GM12875 (cell line): ENCODE measurements at regions not wholly inside any gene's neighbourhood (a gene's known extent, or its start where the extent isn't known, plus 50 kb on each side); places are given as distances from the start of the nearest gene placed in this dataset.
"Not testable (repeated sequence)": the region's sequence is repeated elsewhere in the genome, so short reads cannot be mapped to it uniquely, and the experiment has no call there.

Experiments
- H3K4me3 ChIP-seq: one replicate; pipeline ENCODE4 v1.5.1; 2011; ENCODE audit warnings: low read depth, low read length, control low read depth
- TF ChIP-seq, protein P1 (sequence below): IDR thresholded peaks from 2 replicates; pipeline ENCODE4 v1.5.1; 2011; ENCODE audit warnings: low read depth, mild to moderate bottlenecking, control low read depth, inconsistent platforms, low read length, moderate library complexity, borderline replicate concordance; ENCODE audit not compliant: insufficient read depth

DNA sequence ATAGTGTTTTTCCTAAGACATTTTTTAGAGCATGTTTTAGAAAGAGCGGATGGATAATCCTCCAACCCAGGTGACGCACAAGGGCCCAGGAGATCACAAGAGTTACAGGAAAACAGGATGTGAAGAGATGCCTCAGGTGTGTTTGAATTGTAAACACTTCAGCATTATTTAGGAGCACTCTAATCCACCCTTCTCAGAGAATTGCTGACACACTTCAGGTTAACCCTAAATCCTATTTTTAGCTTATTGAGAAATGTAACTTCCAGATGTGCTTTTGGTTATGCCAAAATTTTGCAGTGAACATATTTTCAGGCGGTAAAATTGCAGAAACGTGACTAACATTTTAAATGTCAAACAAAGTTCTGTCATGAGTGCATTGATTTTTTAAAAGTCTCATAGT lies 755.4 kb upstream of the CTNND2 start:
- no peak overlapping the region for H3K4me3 ChIP-seq
- TF ChIP-seq, protein P1, sequence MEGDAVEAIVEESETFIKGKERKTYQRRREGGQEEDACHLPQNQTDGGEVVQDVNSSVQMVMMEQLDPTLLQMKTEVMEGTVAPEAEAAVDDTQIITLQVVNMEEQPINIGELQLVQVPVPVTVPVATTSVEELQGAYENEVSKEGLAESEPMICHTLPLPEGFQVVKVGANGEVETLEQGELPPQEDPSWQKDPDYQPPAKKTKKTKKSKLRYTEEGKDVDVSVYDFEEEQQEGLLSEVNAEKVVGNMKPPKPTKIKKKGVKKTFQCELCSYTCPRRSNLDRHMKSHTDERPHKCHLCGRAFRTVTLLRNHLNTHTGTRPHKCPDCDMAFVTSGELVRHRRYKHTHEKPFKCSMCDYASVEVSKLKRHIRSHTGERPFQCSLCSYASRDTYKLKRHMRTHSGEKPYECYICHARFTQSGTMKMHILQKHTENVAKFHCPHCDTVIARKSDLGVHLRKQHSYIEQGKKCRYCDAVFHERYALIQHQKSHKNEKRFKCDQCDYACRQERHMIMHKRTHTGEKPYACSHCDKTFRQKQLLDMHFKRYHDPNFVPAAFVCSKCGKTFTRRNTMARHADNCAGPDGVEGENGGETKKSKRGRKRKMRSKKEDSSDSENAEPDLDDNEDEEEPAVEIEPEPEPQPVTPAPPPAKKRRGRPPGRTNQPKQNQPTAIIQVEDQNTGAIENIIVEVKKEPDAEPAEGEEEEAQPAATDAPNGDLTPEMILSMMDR = no peak

DNA sequence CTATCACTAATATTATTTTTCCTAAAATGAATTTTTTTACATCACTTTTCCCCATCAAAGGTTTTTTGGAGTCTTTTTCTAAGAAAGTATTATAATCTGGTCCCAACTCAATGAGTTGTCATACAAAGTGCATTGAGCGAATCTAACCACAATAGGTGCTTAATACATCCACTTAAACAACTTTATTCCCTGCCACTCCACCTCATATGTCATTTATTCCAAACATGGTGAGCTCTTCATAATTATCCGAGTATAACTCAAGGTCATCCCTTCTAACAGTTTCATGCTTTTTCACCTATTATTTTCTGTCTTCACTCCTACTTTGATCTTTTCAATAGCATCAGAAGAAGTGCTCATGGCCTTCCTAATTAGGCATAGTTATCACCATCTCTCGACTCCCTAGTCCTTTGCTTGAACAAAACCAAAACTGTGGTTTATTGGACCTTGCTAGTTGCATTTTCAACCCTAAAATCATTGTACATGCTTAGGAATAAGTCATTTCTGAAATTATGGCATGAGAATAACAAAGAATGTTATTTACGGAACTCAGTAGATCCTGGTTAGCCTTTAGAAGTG lies 754.7 kb upstream of the CTNND2 start:
- TF ChIP-seq, protein P1 = no peak
- no peak overlapping the region for H3K4me3 ChIP-seq

DNA sequence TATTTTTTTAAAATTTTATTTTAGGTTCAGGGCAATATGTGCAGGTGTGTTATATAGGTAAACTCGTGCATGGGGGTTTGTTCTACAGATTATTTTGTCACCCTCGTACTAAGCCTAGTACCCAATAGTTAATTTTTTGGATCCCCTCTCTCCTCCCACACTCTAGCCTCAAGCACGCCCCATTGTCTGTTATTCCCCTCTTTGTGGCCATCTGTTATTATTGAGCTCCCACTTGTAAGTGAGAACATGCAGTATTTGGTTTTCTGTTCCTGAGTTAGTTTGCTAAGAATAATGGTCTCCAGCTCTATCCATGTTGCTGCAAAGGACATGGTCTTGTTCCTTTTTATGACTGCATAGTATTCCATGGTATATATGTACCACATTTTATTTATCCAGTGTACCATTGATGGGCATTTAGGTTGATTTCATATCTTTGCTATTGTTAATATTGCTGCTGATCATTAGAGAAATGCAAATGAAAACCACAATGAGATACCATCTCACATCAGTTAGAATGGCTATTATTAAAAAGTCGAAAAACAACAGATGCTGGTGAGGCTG lies 753.7 kb upstream of the CTNND2 start:
- not testable (repeated sequence) for H3K4me3 ChIP-seq

DNA sequence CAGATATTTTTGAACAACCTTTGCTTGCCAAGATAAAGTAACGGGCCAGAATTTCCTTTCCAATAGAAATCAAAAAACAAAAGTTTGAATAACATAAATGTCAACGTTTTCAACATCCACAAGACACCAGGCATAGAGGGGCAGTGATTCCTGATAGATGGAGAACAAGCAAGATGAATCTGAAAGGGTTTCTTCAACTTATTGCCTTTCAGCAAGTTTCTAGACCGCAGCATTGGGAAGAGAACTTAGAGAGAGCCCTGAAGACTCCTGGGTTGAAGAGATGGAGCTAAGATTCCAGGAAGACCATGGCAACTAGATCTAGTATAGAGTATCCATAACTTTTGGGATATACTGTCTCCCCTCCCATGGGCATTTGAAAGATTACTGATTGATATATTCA lies 751.4 kb upstream of the CTNND2 start:
- H3K4me3 ChIP-seq = no peak overlapping the region
- TF ChIP-seq, protein P1 = no peak

DNA sequence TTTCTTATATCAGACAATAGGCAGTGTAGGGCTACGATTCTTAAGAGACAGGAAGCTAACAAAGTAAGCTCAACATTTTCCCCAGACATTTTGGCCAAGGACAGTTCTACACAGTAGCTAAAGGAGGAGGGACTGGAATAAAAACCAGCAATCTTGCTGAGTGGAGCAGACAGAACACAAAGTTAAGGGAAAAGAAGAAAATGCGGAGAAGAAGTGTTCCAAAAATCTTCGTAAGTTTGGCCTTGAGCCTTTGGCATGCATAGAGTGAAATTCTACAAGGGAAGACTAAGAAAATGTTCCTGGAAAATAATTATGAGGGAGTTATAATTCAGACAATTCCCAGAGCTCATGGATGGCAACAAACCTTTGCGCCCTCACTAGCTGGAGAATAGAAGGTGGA lies 748.0 kb upstream of the CTNND2 start:
- no peak overlapping the region for H3K4me3 ChIP-seq
- TF ChIP-seq, protein P1 = no peak

DNA sequence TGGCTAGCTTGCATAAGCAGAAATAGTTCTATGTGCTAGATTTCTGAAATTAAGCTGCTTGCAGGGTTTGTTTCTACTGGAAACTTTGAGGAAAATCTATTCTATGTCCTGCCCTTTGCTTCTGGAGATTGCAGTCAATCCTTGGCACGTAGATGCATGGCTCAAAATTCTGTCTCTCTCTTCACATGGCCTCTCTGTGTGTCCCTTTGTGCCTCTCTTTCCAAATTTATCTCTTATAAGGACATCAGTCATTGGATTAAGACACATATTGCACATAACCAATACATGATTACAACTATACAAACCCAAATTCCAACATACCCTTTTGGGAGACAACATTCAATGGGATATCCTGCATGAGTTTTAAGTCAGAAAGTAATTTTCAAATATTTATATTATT lies 744.3 kb upstream of the CTNND2 start:
- TF ChIP-seq, protein P1 = no peak
- no peak overlapping the region for H3K4me3 ChIP-seq

DNA sequence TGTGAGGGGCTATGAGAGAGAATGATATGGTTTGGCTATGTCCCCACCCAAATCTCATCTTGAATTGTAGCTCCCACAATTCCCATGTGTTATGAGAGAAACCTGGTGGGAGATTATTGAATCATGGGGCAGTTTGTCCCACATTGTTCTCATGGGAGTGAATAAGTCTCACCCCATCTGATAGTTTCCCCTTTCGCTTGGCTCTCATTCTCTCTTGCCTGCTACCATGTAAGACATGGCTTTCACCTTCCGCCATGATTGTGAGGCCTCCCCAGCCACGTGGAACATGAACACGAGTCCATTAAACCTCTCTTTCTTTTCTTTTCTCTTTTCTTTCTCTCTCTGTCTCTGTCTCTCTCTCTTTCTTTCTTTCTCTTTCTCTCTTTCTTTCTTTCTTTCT lies 743.4 kb upstream of the CTNND2 start:
- H3K4me3 ChIP-seq = no peak overlapping the region
- TF ChIP-seq, protein P1 = no peak
